Astrocyte (in vitro differentiated cells and primary cell): ENCODE measurements at regions not wholly inside any gene's neighbourhood (a gene's known extent, or its start where the extent isn't known, plus 50 kb on each side); places are given as distances from the start of the nearest gene placed in this dataset.

Source experiments
- DNase-seq: peaks from one replicate; pipeline ENCODE4 v3.0.0-alpha.2; 2010; ENCODE audit warnings: low read depth
- FAIRE-seq: peaks from 2 replicates; lab custom pipeline; 2011; peaks lifted over from hg19 to GRCh38; lab: Jason Lieb, UNC
- H2AFZ ChIP-seq: 2 replicates; pipeline ENCODE4 v1.6.0; 2012; ENCODE audit warnings: low read depth, low read length, inconsistent platforms
- H3K27ac ChIP-seq: 2 replicates; pipeline ENCODE4 v1.5.1; 2011; ENCODE audit warnings: low read depth, low read length, inconsistent platforms
- H3K27me3 ChIP-seq: 2 replicates; pipeline ENCODE4 v1.6.0; 2011; ENCODE audit warnings: low read length, inconsistent platforms; ENCODE audit not compliant: insufficient read depth
- H3K36me3 ChIP-seq: 2 replicates; pipeline ENCODE4 v1.5.1; 2011; ENCODE audit warnings: low read length, inconsistent platforms; ENCODE audit not compliant: insufficient read depth
- H3K4me1 ChIP-seq: 2 replicates; pipeline ENCODE4 v1.5.1; 2011; ENCODE audit warnings: low read length, inconsistent platforms; ENCODE audit not compliant: insufficient read depth
- H3K4me2 ChIP-seq: 2 replicates; pipeline ENCODE4 v1.6.0; 2012; ENCODE audit warnings: low read length, inconsistent platforms
- H3K4me3 ChIP-seq: 2 replicates; pipeline ENCODE4 v1.5.1; 2011; ENCODE audit warnings: low read depth, mild to moderate bottlenecking, low read length, inconsistent platforms; ENCODE audit not compliant: insufficient read depth
- H3K79me2 ChIP-seq: 2 replicates; pipeline ENCODE4 v1.6.0; 2012; ENCODE audit warnings: mild to moderate bottlenecking, low read length, inconsistent platforms; ENCODE audit not compliant: insufficient read depth
- H3K9ac ChIP-seq: 2 replicates; pipeline ENCODE4 v1.6.0; 2012; ENCODE audit warnings: mild to moderate bottlenecking, low read length, inconsistent platforms
- H3K9me3 ChIP-seq: 2 replicates; pipeline ENCODE4 v1.5.1; 2012; ENCODE audit warnings: low read depth, mild to moderate bottlenecking, low read length, inconsistent platforms; ENCODE audit not compliant: insufficient read depth
- H4K20me1 ChIP-seq: 2 replicates; pipeline ENCODE4 v1.6.0; 2012; ENCODE audit warnings: low read length, inconsistent platforms; ENCODE audit not compliant: insufficient read depth
- H3K27ac Mint-ChIP-seq: one replicate; pipeline ENCODE4 v1.8.0; 2021; ENCODE audit warnings: mild to moderate bottlenecking, mixed read lengths; ENCODE audit not compliant: unreplicated experiment
- H3K27me3 Mint-ChIP-seq: one replicate; pipeline ENCODE4 v1.8.0; 2021; ENCODE audit warnings: low read depth, mixed read lengths; ENCODE audit not compliant: unreplicated experiment
- H3K36me3 Mint-ChIP-seq: one replicate; pipeline ENCODE4 v1.8.0; 2021; ENCODE audit warnings: low read depth, mixed read lengths; ENCODE audit not compliant: unreplicated experiment
- H3K4me1 Mint-ChIP-seq: one replicate; pipeline ENCODE4 v1.8.0; 2021; ENCODE audit warnings: low read depth, mixed read lengths; ENCODE audit not compliant: unreplicated experiment
- H3K4me3 Mint-ChIP-seq: one replicate; pipeline ENCODE4 v1.8.0; 2021; ENCODE audit warnings: mild to moderate bottlenecking, moderate library complexity, mixed read lengths; ENCODE audit not compliant: unreplicated experiment
- H3K9me3 Mint-ChIP-seq: one replicate; pipeline ENCODE4 v1.8.0; 2021; ENCODE audit warnings: mild to moderate bottlenecking, mixed read lengths; ENCODE audit not compliant: unreplicated experiment
- CTCF ChIP-seq: IDR thresholded peaks from 2 replicates; pipeline ENCODE4 v1.5.1; 2011; ENCODE audit warnings: low read depth, mild to moderate bottlenecking, inconsistent platforms, low read length, moderate library complexity; ENCODE audit not compliant: insufficient read depth
- EZH2 ChIP-seq: IDR thresholded peaks from 2 replicates; pipeline ENCODE4 v1.6.1; 2012; ENCODE audit warnings: mild to moderate bottlenecking, low read length, inconsistent platforms; ENCODE audit not compliant: insufficient read depth

GRCh38 chr7:41084381-41084780, 618.5 kb downstream of the INHBA start:
- Histone ChIP-seq H3K36me3 (no peaks in the 10 kb centered on the region), H3K9me3 (no peaks in the 10 kb centered on the region), H3K27ac (no peak overlapping the region), H3K79me2 (no peaks in the 10 kb centered on the region), H3K27me3 (no peaks in the 10 kb centered on the region), H3K4me1 (no peaks in the 10 kb centered on the region), H2AFZ (no peak overlapping the region), H4K20me1 (no peaks in the 10 kb centered on the region), H3K4me3 (no peak overlapping the region), H3K9ac (no peak overlapping the region), H3K4me2 (no peak overlapping the region)
- Mint-ChIP-seq H3K4me3 (no peak overlapping the region), H3K9me3 (peaks cover 4% of the 10 kb centered on the region), H3K36me3 (no peaks in the 10 kb centered on the region), H3K4me1 (peaks cover 23% of the 10 kb centered on the region), H3K27ac (peak overlapping the region; percentile 84), H3K27me3 (no peaks in the 10 kb centered on the region)
- no peak for TF ChIP-seq EZH2
- no peak for TF ChIP-seq CTCF
- DNase-seq (peak; percentile 49), FAIRE-seq (no peak)

GRCh38 chr7:41069635-41070034, 633.3 kb downstream of the INHBA start:
- DNase-seq, result no peak
- no peak overlapping the region for H3K4me3 ChIP-seq
- no peak overlapping the region for H2AFZ ChIP-seq
- no peaks in the 10 kb centered on the region for H3K36me3 ChIP-seq
- H3K27me3 Mint-ChIP-seq, result peaks cover 3% of the 10 kb centered on the region
- no peak overlapping the region for H3K27ac Mint-ChIP-seq
- no peaks in the 10 kb centered on the region for H3K36me3 Mint-ChIP-seq
- H3K4me1 ChIP-seq, result no peaks in the 10 kb centered on the region
- H3K4me2 ChIP-seq, result no peak overlapping the region
- H3K27ac ChIP-seq, result no peak overlapping the region
- no peaks in the 10 kb centered on the region for H3K27me3 ChIP-seq
- TF ChIP-seq CTCF (no peak), EZH2 (no peak)
- no peak overlapping the region for H3K4me3 Mint-ChIP-seq
- H3K79me2 ChIP-seq, result no peaks in the 10 kb centered on the region
- no peak overlapping the region for H3K9ac ChIP-seq
- FAIRE-seq, result no peak
- no peaks in the 10 kb centered on the region for H3K4me1 Mint-ChIP-seq
- peaks cover 2% of the 10 kb centered on the region for H3K9me3 ChIP-seq
- H4K20me1 ChIP-seq, result no peaks in the 10 kb centered on the region
- no peaks in the 10 kb centered on the region for H3K9me3 Mint-ChIP-seq

GRCh38 chr7:41067576-41067975, 635.3 kb downstream of the INHBA start:
- H4K20me1 ChIP-seq, result no peaks in the 10 kb centered on the region
- H2AFZ ChIP-seq, result no peak overlapping the region
- peaks cover 3% of the 10 kb centered on the region for H3K27me3 Mint-ChIP-seq
- FAIRE-seq, result no peak
- no peak overlapping the region for H3K27ac ChIP-seq
- H3K79me2 ChIP-seq, result no peaks in the 10 kb centered on the region
- no peaks in the 10 kb centered on the region for H3K4me1 ChIP-seq
- no peak overlapping the region for H3K4me2 ChIP-seq
- H3K36me3 ChIP-seq, result no peaks in the 10 kb centered on the region
- H3K9me3 Mint-ChIP-seq, result peaks cover 4% of the 10 kb centered on the region
- TF ChIP-seq EZH2 (no peak), CTCF (no peak)
- no peak overlapping the region for H3K9ac ChIP-seq
- no peak overlapping the region for H3K27ac Mint-ChIP-seq
- H3K27me3 ChIP-seq, result no peaks in the 10 kb centered on the region
- no peak overlapping the region for H3K4me3 ChIP-seq
- no peaks in the 10 kb centered on the region for H3K4me1 Mint-ChIP-seq
- no peak overlapping the region for H3K4me3 Mint-ChIP-seq
- DNase-seq, result no peak
- H3K9me3 ChIP-seq, result peaks cover 2% of the 10 kb centered on the region
- peaks cover 2% of the 10 kb centered on the region for H3K36me3 Mint-ChIP-seq
